Prostate gland (tissue), 2 donors: ENCODE measurements at regions not wholly inside any gene's neighbourhood (a gene's known extent, or its start where the extent isn't known, plus 50 kb on each side); places are given as distances from the start of the nearest gene placed in this dataset.

Experiments used
- DNase-seq: peaks from one replicate; pipeline ENCODE4 v3.0.0-alpha.2; 2019; ENCODE audit warnings: low spot score
- H3K27ac ChIP-seq, 2 donors: fragments of 200-600 bp; sonication (generic); 2 replicates each; pipeline ENCODE4 v1.5.1; 2017 to 2019
- H3K27me3 ChIP-seq: fragments of 200-600 bp; sonication (generic); replicated peaks from 2 replicates; pipeline ENCODE4 v1.5.1; 2019; ENCODE audit not compliant: insufficient read depth
- H3K36me3 ChIP-seq, 2 donors: fragments of 200-600 bp; sonication (generic); 1 replicate in 1 of 2; 2 replicates in 1 of 2; pipeline versions ENCODE4 v1.5.1 to v1.8.1; 2017 to 2019
- H3K4me1 ChIP-seq: fragments of 200-600 bp; sonication (generic); replicated peaks from 2 replicates; pipeline ENCODE4 v1.5.1; 2019
- H3K4me3 ChIP-seq, 2 donors: fragments of 200-600 bp; sonication (generic); 2 replicates each; pipeline ENCODE4 v1.5.1; 2017 to 2019
- H3K9me3 ChIP-seq: fragments of 200-600 bp; sonication (generic); 2 replicates; pipeline ENCODE4 v1.5.1; 2017
- CTCF ChIP-seq, 4 experiments: fragments of 200-600 bp in 2 of 4; fragments of 450-650 bp in 2 of 4; sonication (generic) in 2 of 4; IDR thresholded peaks; 1 replicate in 3 of 4; 2 replicates in 1 of 4; pipeline ENCODE4 v1.5.1; 2016 to 2019; ENCODE audit warnings: antibody characterized with exemption in 4 of 4, mild to moderate bottlenecking in 2 of 4, moderate library complexity in 2 of 4
- POLR2A ChIP-seq: fragments of 450-650 bp; IDR thresholded peaks from one replicate; pipeline ENCODE4 v1.6.1; 2016; ENCODE audit warnings: antibody characterized with exemption, mild to moderate bottlenecking
- POLR2AphosphoS5 ChIP-seq: sonication (generic); formaldehyde crosslinking; IDR thresholded peaks from one replicate; pipeline ENCODE4 v1.6.1; 2017; ENCODE audit warnings: antibody characterized with exemption
- WGBS: methylation state at CpG from one replicate; pipeline ENCODE4 v1.1.5; 2018; 5-methylcytosine and 5-hydroxymethylcytosine counted together
- intact Hi-C: fragments of 100-400 bp; cut with DNase I; formaldehyde crosslinking; loops from one replicate; pipeline ENCODE4 v1.14.2; 2022

GRCh38 chr3:95387242-95388021, 1324.6 kb downstream of the NSUN3 start:
- WGBS = 83% methylated on average over 6 of the region's 6 CpGs
- no peak for DNase-seq
- Histone ChIP-seq H3K9me3 (no peaks in the 10 kb centered on the region), H3K36me3 (no peaks in the 10 kb centered on the region), H3K4me1 (no peaks in the 10 kb centered on the region), H3K27ac (no peak overlapping the region), H3K27me3 (no peaks in the 10 kb centered on the region), H3K4me3 (no peak overlapping the region)
- intact Hi-C loops = no loop called here
- TF ChIP-seq POLR2A (no peak), CTCF (IDR thresholded peaks at IDR 0.05) (no peak), POLR2AphosphoS5 (no peak)

- no peak for TF ChIP-seq POLR2A
- TF ChIP-seq CTCF (IDR thresholded peaks at IDR 0.05) = no peak
- no peak for TF ChIP-seq POLR2AphosphoS5
- intact Hi-C loops = no loop called here
- H3K27ac ChIP-seq = no peak overlapping the region
- DNase-seq = no peak
- H3K36me3 ChIP-seq = no peaks in the 10 kb centered on the region
- no peaks in the 10 kb centered on the region for H3K9me3 ChIP-seq
- no peaks in the 10 kb centered on the region for H3K27me3 ChIP-seq
- no peaks in the 10 kb centered on the region for H3K4me1 ChIP-seq
- no peak overlapping the region for H3K4me3 ChIP-seq
- WGBS = 72% methylated on average over 3 of the region's 3 CpGs
Measured at GRCh38 chr3:95389725-95390313, 1327.0 kb downstream of the NSUN3 start.

- no peaks in the 10 kb centered on the region for H3K9me3 ChIP-seq
- H3K4me3 ChIP-seq = no peak overlapping the region
- H3K27ac ChIP-seq = no peak overlapping the region
- intact Hi-C loops = no loop called here
- TF ChIP-seq CTCF (IDR thresholded peaks at IDR 0.05) = no peak
- TF ChIP-seq POLR2AphosphoS5 = no peak
- TF ChIP-seq POLR2A = no peak
- H3K4me1 ChIP-seq = no peaks in the 10 kb centered on the region
- no peaks in the 10 kb centered on the region for H3K36me3 ChIP-seq
- no peaks in the 10 kb centered on the region for H3K27me3 ChIP-seq
- DNase-seq = no peak
- WGBS = 82% methylated on average over 2 of the region's 2 CpGs
Measured at GRCh38 chr3:95394286-95394685, 1331.4 kb downstream of the NSUN3 start.

GRCh38 chr3:95399585-95399984, 1336.7 kb downstream of the NSUN3 start:
- WGBS = 93% methylated on average over 3 of the region's 3 CpGs
- H3K27me3 ChIP-seq = no peaks in the 10 kb centered on the region
- no peak for TF ChIP-seq POLR2AphosphoS5
- no peak for TF ChIP-seq POLR2A
- no peak for DNase-seq
- no peak overlapping the region for H3K27ac ChIP-seq
- no peak overlapping the region for H3K4me3 ChIP-seq
- intact Hi-C loops = no loop called here
- no peaks in the 10 kb centered on the region for H3K9me3 ChIP-seq
- no peaks in the 10 kb centered on the region for H3K36me3 ChIP-seq
- no peaks in the 10 kb centered on the region for H3K4me1 ChIP-seq

- no peak for TF ChIP-seq CTCF (IDR thresholded peaks at IDR 0.05)
- no peak for TF ChIP-seq POLR2AphosphoS5
- Histone ChIP-seq H3K4me1 (no peaks in the 10 kb centered on the region), H3K27me3 (no peaks in the 10 kb centered on the region), H3K4me3 (no peak overlapping the region), H3K9me3 (no peaks in the 10 kb centered on the region), H3K36me3 (no peaks in the 10 kb centered on the region), H3K27ac (no peak overlapping the region)
- DNase-seq = no peak
- WGBS = 90% methylated on average over 2 of the region's 2 CpGs
- intact Hi-C loops = no loop called here
Measured at GRCh38 chr3:95401693-95402092, 1338.8 kb downstream of the NSUN3 start.
